ENCODE measurements at regions not wholly inside any gene's neighbourhood (a gene's known extent, or its start where the extent isn't known, plus 50 kb on each side); places are given as distances from the start of the nearest gene placed in this dataset.

DNA sequence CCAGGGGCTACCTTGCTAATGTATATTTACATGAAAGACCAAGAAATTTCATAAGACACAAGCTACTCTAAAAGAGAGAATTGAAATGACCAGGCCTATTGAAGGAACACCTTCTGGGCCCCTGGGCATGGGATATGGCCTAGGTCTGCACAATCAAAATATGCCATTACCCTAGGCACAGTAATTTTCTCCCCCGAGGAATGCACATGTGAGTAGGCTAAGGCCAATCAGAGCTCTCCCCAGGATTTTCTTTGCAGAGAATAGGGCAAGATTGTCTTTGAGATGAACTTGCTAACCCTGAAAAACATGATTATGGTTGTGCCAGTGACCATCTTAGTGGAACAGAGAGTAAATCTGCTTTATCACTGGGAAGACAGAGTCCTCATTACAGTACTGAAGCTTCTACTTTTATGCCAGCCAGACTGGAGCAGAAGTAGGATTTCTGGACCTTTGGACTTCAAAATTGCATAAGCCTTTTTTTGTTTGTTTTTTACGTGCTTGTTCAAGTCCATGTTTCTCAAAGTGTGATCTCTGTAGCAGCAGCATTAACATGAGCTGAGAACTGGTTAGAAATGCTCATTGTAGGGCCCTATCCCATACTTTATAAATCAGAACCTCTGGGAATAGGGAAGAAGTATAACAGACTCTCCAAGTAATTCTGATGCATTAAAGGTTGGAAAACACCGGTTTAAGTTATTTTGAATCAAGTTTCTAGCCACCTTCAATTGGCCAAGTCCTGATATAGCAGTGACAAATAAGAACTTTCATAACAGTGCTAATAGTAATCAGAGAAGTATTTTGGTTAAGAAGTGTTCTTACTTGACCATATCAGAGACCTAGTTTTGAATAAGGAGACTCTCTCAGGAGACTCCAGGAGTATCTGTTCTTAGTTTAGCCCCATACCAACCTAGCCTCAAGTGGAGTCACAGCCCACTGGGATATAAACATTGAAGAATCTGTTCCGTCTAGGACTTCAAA, 112.9 kb downstream of the LMO3 start (continued):
- TF ChIP-seq ZNF343 (CRISPR knock-in tag; IDR thresholded peaks at IDR 0.05) (no peak), POLR2AphosphoS2 (IDR thresholded peaks at IDR 0.05; ENCODE audit: low read depth, low read length) (no peak), HNF4G (IDR thresholded peaks at IDR 0.05; ENCODE audit: borderline replicate concordance, low read depth, low read length) (peak; percentile 88), HNF4G (CRISPR knock-in tag; IDR thresholded peaks at IDR 0.05; ENCODE audit: borderline replicate concordance, low read depth) (no peak; the same call in 1 of the 2 replicates), ZBTB1 (CRISPR knock-in tag; IDR thresholded peaks at IDR 0.05; ENCODE audit: borderline replicate concordance) (no peak), ZNF12 (CRISPR knock-in tag; IDR thresholded peaks at IDR 0.05) (peak; percentile 74; the same call in 1 of the 2 replicates), MYNN (CRISPR knock-in tag; IDR thresholded peaks at IDR 0.05; ENCODE audit: low read depth) (no peak), MBD4 (IDR thresholded peaks at IDR 0.05; ENCODE audit: borderline replicate concordance, low read length) (no peak), HDAC2 (CRISPR knock-in tag; IDR thresholded peaks at IDR 0.05) (0 out of 2 replicates have a peak, but pooled peaks have one; percentile 23), ONECUT2 (CRISPR knock-in tag; IDR thresholded peaks at IDR 0.05) (no peak), ZNF564 (CRISPR knock-in tag; IDR thresholded peaks at IDR 0.05) (no peak), ZNF10 (CRISPR knock-in tag; IDR thresholded peaks at IDR 0.05; ENCODE audit: borderline replicate concordance, low read depth) (no peak), TAF1 (CRISPR knock-in tag; IDR thresholded peaks at IDR 0.05) (no peak), KLF11 (CRISPR knock-in tag; IDR thresholded peaks at IDR 0.05) (no peak), HOXA9 (CRISPR knock-in tag; IDR thresholded peaks at IDR 0.05; ENCODE audit: borderline replicate concordance) (no peak), TAF15 (IDR thresholded peaks at IDR 0.05; ENCODE audit: low read depth, low read length, poor library complexity, severe bottlenecking) (no peak), ATF5 (CRISPR knock-in tag; IDR thresholded peaks at IDR 0.05; ENCODE audit: low read depth) (no peak), ZNF670 (CRISPR knock-in tag; IDR thresholded peaks at IDR 0.05; ENCODE audit: borderline replicate concordance) (no peak), GPN1 (CRISPR knock-in tag; IDR thresholded peaks at IDR 0.05; ENCODE audit: borderline replicate concordance) (no peak), ZSCAN20 (CRISPR knock-in tag; IDR thresholded peaks at IDR 0.05; ENCODE audit: borderline replicate concordance) (no peak), ZNF780A (CRISPR knock-in tag; IDR thresholded peaks at IDR 0.05) (no peak), ELF3 (CRISPR knock-in tag; IDR thresholded peaks at IDR 0.05) (0 out of 2 replicates have a peak, but pooled peaks have one; percentile 24), ZNF431 (CRISPR knock-in tag; IDR thresholded peaks at IDR 0.05; ENCODE audit: borderline replicate concordance, low read depth) (no peak), PRMT3 (CRISPR knock-in tag; IDR thresholded peaks at IDR 0.05; ENCODE audit: borderline replicate concordance, low read depth) (no peak), ZNF251 (CRISPR knock-in tag; IDR thresholded peaks at IDR 0.05) (no peak), GATAD1 (CRISPR knock-in tag; IDR thresholded peaks at IDR 0.05) (no peak), POGZ (CRISPR knock-in tag; IDR thresholded peaks at IDR 0.05) (peak; percentile 59; the same call in 1 of the 2 replicates), HMG20A (CRISPR knock-in tag; IDR thresholded peaks at IDR 0.05; ENCODE audit: borderline replicate concordance) (peak; percentile 53; the same call in 1 of the 2 replicates), BRCA1 (CRISPR knock-in tag; IDR thresholded peaks at IDR 0.05) (no peak)
- TF ChIP-seq, protein P1, sequence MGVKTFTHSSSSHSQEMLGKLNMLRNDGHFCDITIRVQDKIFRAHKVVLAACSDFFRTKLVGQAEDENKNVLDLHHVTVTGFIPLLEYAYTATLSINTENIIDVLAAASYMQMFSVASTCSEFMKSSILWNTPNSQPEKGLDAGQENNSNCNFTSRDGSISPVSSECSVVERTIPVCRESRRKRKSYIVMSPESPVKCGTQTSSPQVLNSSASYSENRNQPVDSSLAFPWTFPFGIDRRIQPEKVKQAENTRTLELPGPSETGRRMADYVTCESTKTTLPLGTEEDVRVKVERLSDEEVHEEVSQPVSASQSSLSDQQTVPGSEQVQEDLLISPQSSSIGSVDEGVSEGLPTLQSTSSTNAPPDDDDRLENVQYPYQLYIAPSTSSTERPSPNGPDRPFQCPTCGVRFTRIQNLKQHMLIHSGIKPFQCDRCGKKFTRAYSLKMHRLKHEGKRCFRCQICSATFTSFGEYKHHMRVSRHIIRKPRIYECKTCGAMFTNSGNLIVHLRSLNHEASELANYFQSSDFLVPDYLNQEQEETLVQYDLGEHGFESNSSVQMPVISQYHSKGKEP (CRISPR knock-in tag; IDR thresholded peaks at IDR 0.05): no peak

Data from HepG2 (cell line).